ENCODE measurements at regions not wholly inside any gene's neighbourhood (a gene's known extent, or its start where the extent isn't known, plus 50 kb on each side); places are given as distances from the start of the nearest gene placed in this dataset.

- H3K27me3 ChIP-seq, result no peaks in the 10 kb centered on the region
- H3K27ac ChIP-seq, result no peak overlapping the region
- no peak overlapping the region for H3K4me3 ChIP-seq
- no peaks in the 10 kb centered on the region for H3K4me1 ChIP-seq
- H3K36me3 ChIP-seq, result no peaks in the 10 kb centered on the region
- H3K9me3 ChIP-seq, result no peaks in the 10 kb centered on the region
- intact Hi-C loops (cut with DNase I), result no loop called here
- no peak for DNase-seq (ENCODE audit: extremely low spot score in 2 of 2)
- TF ChIP-seq, protein P1, sequence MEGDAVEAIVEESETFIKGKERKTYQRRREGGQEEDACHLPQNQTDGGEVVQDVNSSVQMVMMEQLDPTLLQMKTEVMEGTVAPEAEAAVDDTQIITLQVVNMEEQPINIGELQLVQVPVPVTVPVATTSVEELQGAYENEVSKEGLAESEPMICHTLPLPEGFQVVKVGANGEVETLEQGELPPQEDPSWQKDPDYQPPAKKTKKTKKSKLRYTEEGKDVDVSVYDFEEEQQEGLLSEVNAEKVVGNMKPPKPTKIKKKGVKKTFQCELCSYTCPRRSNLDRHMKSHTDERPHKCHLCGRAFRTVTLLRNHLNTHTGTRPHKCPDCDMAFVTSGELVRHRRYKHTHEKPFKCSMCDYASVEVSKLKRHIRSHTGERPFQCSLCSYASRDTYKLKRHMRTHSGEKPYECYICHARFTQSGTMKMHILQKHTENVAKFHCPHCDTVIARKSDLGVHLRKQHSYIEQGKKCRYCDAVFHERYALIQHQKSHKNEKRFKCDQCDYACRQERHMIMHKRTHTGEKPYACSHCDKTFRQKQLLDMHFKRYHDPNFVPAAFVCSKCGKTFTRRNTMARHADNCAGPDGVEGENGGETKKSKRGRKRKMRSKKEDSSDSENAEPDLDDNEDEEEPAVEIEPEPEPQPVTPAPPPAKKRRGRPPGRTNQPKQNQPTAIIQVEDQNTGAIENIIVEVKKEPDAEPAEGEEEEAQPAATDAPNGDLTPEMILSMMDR (IDR thresholded peaks at IDR 0.05), result no peak
- no peak for TF ChIP-seq POLR2AphosphoS5 (IDR thresholded peaks at IDR 0.05; ENCODE audit: insufficient read depth in 1 of 2, low read depth in 1 of 2)
- TF ChIP-seq POLR2A (IDR thresholded peaks at IDR 0.05), result no peak
These were observed 517.9 kb upstream of the SPHKAP start for GRCh38 chr2:228699400-228699799.

DNA sequence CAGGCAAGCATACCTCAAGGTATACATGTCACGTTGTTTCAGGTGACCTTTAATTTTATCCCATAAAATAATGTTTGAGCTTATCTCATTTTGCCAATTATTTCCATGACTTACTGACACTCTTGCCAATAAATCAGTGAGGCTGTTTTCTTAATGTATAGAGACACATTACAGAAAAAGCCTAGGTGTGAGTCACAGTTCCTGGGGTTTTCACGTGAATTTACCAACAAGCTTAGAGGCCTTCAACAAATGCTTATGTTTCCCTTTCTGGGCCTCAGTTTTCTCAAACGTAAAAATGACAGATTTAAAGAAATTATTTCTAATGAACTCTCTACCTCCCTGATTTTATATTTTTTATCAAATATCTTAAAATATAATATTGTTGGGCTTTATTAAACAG, 517.5 kb upstream of the SPHKAP start:
- DNase-seq (ENCODE audit: extremely low spot score in 2 of 2), result no peak
- Histone ChIP-seq H3K4me3 (no peak overlapping the region), H3K36me3 (no peaks in the 10 kb centered on the region), H3K27ac (no peak overlapping the region), H3K27me3 (no peaks in the 10 kb centered on the region), H3K4me1 (no peaks in the 10 kb centered on the region), H3K9me3 (no peaks in the 10 kb centered on the region)
- intact Hi-C loops (cut with DNase I), result no loop called here
- TF ChIP-seq POLR2A (IDR thresholded peaks at IDR 0.05) (no peak), POLR2AphosphoS5 (IDR thresholded peaks at IDR 0.05; ENCODE audit: insufficient read depth in 1 of 2, low read depth in 1 of 2) (no peak)
- TF ChIP-seq, protein P1 (IDR thresholded peaks at IDR 0.05), result no peak

- Histone ChIP-seq H3K9me3 (no peaks in the 10 kb centered on the region), H3K36me3 (no peaks in the 10 kb centered on the region), H3K4me1 (no peaks in the 10 kb centered on the region), H3K4me3 (no peak overlapping the region), H3K27ac (no peak overlapping the region), H3K27me3 (no peaks in the 10 kb centered on the region)
- TF ChIP-seq, protein P1 (IDR thresholded peaks at IDR 0.05), result no peak
- TF ChIP-seq POLR2AphosphoS5 (IDR thresholded peaks at IDR 0.05; ENCODE audit: insufficient read depth in 1 of 2, low read depth in 1 of 2), result no peak
- no peak for TF ChIP-seq POLR2A (IDR thresholded peaks at IDR 0.05)
- intact Hi-C loops (cut with DNase I), result no loop called here
- DNase-seq (ENCODE audit: extremely low spot score in 2 of 2), result no peak
These were observed 516.0 kb upstream of the SPHKAP start for GRCh38 chr2:228697456-228697855.

DNA sequence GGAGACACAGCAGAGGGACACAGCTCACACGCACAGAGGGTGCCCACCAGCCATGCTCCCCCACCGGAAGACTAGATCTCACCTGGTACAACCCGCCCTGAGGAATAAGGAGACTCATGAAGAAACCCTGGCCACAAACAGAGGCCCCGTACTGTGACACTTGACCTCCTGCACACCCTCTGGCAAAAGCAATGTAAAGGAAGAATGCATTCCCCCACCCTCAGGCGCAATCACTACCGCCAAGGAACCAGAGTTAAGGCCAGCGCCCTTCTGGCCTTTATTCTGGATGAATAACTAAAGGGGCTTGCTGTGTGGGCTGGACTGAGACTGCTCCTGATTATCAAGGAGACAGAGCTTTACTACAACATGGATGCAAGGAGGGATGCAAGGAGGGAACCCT, 509.2 kb upstream of the SPHKAP start:
- H3K4me1 ChIP-seq, result no peaks in the 10 kb centered on the region
- H3K36me3 ChIP-seq, result no peaks in the 10 kb centered on the region
- no peak for DNase-seq (ENCODE audit: extremely low spot score in 2 of 2)
- intact Hi-C loops (cut with DNase I), result no loop called here
- H3K27ac ChIP-seq, result no peak overlapping the region
- H3K27me3 ChIP-seq, result no peaks in the 10 kb centered on the region
- TF ChIP-seq POLR2AphosphoS5 (IDR thresholded peaks at IDR 0.05; ENCODE audit: insufficient read depth in 1 of 2, low read depth in 1 of 2), result no peak
- no peak for TF ChIP-seq POLR2A (IDR thresholded peaks at IDR 0.05)
- TF ChIP-seq, protein P1 (IDR thresholded peaks at IDR 0.05), result no peak
- H3K9me3 ChIP-seq, result no peaks in the 10 kb centered on the region
- no peak overlapping the region for H3K4me3 ChIP-seq

DNA sequence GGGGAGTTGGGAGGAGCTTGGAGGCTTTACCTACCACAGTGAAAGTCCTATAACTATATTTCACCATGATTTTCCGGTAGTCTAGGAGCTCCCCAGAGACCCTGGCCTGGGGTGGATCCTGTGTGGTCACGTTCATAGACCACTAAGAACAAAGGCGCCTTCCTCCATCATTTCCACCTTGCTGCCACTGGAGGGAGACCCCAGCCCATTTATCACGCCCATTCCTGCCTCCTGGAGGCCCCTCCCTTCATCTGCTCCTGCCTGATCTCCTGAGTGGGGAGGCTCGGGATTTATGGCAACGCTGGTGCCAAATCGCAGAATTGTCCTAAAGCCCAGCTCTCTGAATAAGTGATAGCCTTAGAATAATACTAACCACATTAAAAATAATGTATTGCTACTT, 507.6 kb upstream of the SPHKAP start:
- H3K36me3 ChIP-seq, result no peaks in the 10 kb centered on the region
- no peak overlapping the region for H3K27ac ChIP-seq
- no peak for DNase-seq (ENCODE audit: extremely low spot score in 2 of 2)
- H3K4me3 ChIP-seq, result no peak overlapping the region
- no peaks in the 10 kb centered on the region for H3K9me3 ChIP-seq
- intact Hi-C loops (cut with DNase I), result no loop called here
- TF ChIP-seq, protein P1 (IDR thresholded peaks at IDR 0.05), result no peak
- TF ChIP-seq POLR2AphosphoS5 (IDR thresholded peaks at IDR 0.05; ENCODE audit: insufficient read depth in 1 of 2, low read depth in 1 of 2) (no peak), POLR2A (IDR thresholded peaks at IDR 0.05) (no peak)
- no peaks in the 10 kb centered on the region for H3K27me3 ChIP-seq
- H3K4me1 ChIP-seq, result no peaks in the 10 kb centered on the region

Data from vagina (tissue), 2 donors.